SK-N-SH treated with all-trans-retinoic acid at 6 μM for 48 hours (cell line): ENCODE measurements at regions not wholly inside any gene's neighbourhood (a gene's known extent, or its start where the extent isn't known, plus 50 kb on each side); places are given as distances from the start of the nearest gene placed in this dataset.
"Not testable (repeated sequence)": the region's sequence is repeated elsewhere in the genome, so short reads cannot be mapped to it uniquely, and the experiment has no call there.

Experiments used
- ATAC-seq: fragments of 200-7000 bp; cut with Tn5 transposase; 3 replicates; pipeline ENCODE4 v1.9.1; 2020; ENCODE audit warnings: mild to moderate bottlenecking, moderate library complexity
- ARNTL ChIP-seq: fragments of 450-650 bp; formaldehyde crosslinking; IDR thresholded peaks from 2 replicates; pipeline ENCODE4 v1.5.0; 2020; ENCODE audit warnings: low read depth, mild to moderate bottlenecking, moderate library complexity, borderline replicate concordance
- BACH2 ChIP-seq: fragments of 250-450 bp; sonication (Bioruptor Pico); IDR thresholded peaks from 2 replicates; pipeline ENCODE4 v1.9.0; 2021; ENCODE audit warnings: mild to moderate bottlenecking, borderline replicate concordance
- CREB5 ChIP-seq: fragments of 250-450 bp; sonication (Bioruptor Pico); IDR thresholded peaks from 2 replicates; pipeline ENCODE4 v1.5.1; 2020; ENCODE audit warnings: low read depth, mild to moderate bottlenecking, moderate library complexity
- CSDC2 ChIP-seq: fragments of 250-450 bp; sonication (Bioruptor Pico); IDR thresholded peaks from 2 replicates; pipeline ENCODE4 v1.5.0; 2020; ENCODE audit warnings: mild to moderate bottlenecking, moderate library complexity
- CSRNP3 ChIP-seq: fragments of 250-450 bp; sonication (Bioruptor Pico); IDR thresholded peaks from 2 replicates; pipeline ENCODE4 v1.5.1; 2021; ENCODE audit warnings: mild to moderate bottlenecking, moderate library complexity
- ESRRG ChIP-seq: fragments of 250-450 bp; sonication (Bioruptor Pico); IDR thresholded peaks from 2 replicates; pipeline ENCODE4 v1.6.1; 2021; ENCODE audit warnings: mild to moderate bottlenecking
- GLIS3 ChIP-seq: fragments of 250-450 bp; sonication (Bioruptor Pico); IDR thresholded peaks from 2 replicates; pipeline ENCODE4 v1.5.0; 2020; ENCODE audit warnings: mild to moderate bottlenecking, moderate library complexity
- ISL1 ChIP-seq: fragments of 250-450 bp; sonication (Bioruptor Pico); IDR thresholded peaks from 2 replicates; pipeline ENCODE4 v2.1.2; 2022; ENCODE audit warnings: mild to moderate bottlenecking, moderate library complexity
- OSR1 ChIP-seq: fragments of 250-450 bp; sonication (Bioruptor Pico); IDR thresholded peaks from 2 replicates; pipeline ENCODE4 v1.8.0; 2022; ENCODE audit warnings: moderate library complexity, mild to moderate bottlenecking, inconsistent platforms
- PATZ1 ChIP-seq: fragments of 250-450 bp; sonication (Bioruptor Pico); IDR thresholded peaks from 2 replicates; pipeline ENCODE4 v1.8.0; 2020; ENCODE audit warnings: mild to moderate bottlenecking, moderate library complexity, borderline replicate concordance
- PPARA ChIP-seq: fragments of 250-450 bp; sonication (Bioruptor Pico); IDR thresholded peaks from 2 replicates; pipeline ENCODE4 v1.5.0; 2020; ENCODE audit warnings: mild to moderate bottlenecking, borderline replicate concordance
- RARB ChIP-seq: fragments of 250-450 bp; sonication (Bioruptor Pico); IDR thresholded peaks from 2 replicates; pipeline ENCODE4 v1.8.0; 2021; ENCODE audit warnings: mild to moderate bottlenecking, moderate library complexity
- SNAI2 ChIP-seq: fragments of 250-450 bp; sonication (Bioruptor Pico); IDR thresholded peaks from 2 replicates; pipeline ENCODE4 v1.5.0; 2020; ENCODE audit warnings: mild to moderate bottlenecking, moderate library complexity
- TCF4 ChIP-seq: fragments of 250-450 bp; sonication (Bioruptor Pico); IDR thresholded peaks from 2 replicates; pipeline ENCODE4 v1.8.0; 2021; ENCODE audit warnings: mild to moderate bottlenecking, moderate library complexity, borderline replicate concordance
- TOX ChIP-seq: fragments of 250-450 bp; sonication (Bioruptor Pico); IDR thresholded peaks from 2 replicates; pipeline ENCODE4 v1.8.0; 2021; ENCODE audit warnings: mild to moderate bottlenecking, moderate library complexity, borderline replicate concordance
- ZC3H10 ChIP-seq: fragments of 250-450 bp; sonication (Bioruptor Pico); IDR thresholded peaks from 2 replicates; pipeline ENCODE4 v1.5.1; 2021; ENCODE audit warnings: mild to moderate bottlenecking, moderate library complexity
- ZFP3 ChIP-seq: fragments of 250-450 bp; sonication (Bioruptor Pico); IDR thresholded peaks from 2 replicates; pipeline ENCODE4 v1.5.0; 2020; ENCODE audit warnings: mild to moderate bottlenecking, moderate library complexity
- ZNF565 ChIP-seq: fragments of 450-650 bp; formaldehyde crosslinking; conservative IDR thresholded peaks from 2 replicates; pipeline ENCODE4 v1.5.0; 2020; ENCODE audit warnings: low read depth, mild to moderate bottlenecking, moderate library complexity
- ZNF70 ChIP-seq: fragments of 450-650 bp; formaldehyde crosslinking; IDR thresholded peaks from 2 replicates; pipeline ENCODE4 v1.5.0; 2020; ENCODE audit warnings: mild to moderate bottlenecking, moderate library complexity
- ZNF8 ChIP-seq: fragments of 450-650 bp; formaldehyde crosslinking; IDR thresholded peaks from 2 replicates; pipeline ENCODE4 v1.5.0; 2020; ENCODE audit warnings: mild to moderate bottlenecking, moderate library complexity
- TF ChIP-seq, protein P1 (sequence below): fragments of 250-450 bp; sonication (Bioruptor Pico); IDR thresholded peaks from 2 replicates; pipeline ENCODE4 v1.5.0; 2020; ENCODE audit warnings: mild to moderate bottlenecking, moderate library complexity

- TF ChIP-seq SNAI2 = no peak
- ATAC-seq = no peak
These were observed 109.1 kb downstream of the TMEM17 start for GRCh38 chr2:62396880-62397279.

- TF ChIP-seq ARNTL (CRISPR knock-in tag) (no peak), CREB5 (CRISPR knock-in tag) (no peak), GLIS3 (CRISPR knock-in tag) (no peak), CSDC2 (CRISPR knock-in tag) (no peak), CSRNP3 (CRISPR knock-in tag) (no peak), PATZ1 (CRISPR knock-in tag) (no peak), TOX (CRISPR knock-in tag) (no peak), PPARA (CRISPR knock-in tag) (no peak), ESRRG (CRISPR knock-in tag) (no peak), ZNF70 (no peak), RARB (CRISPR knock-in tag) (no peak), ZFP3 (no peak), OSR1 (CRISPR knock-in tag) (no peak), ZNF565 (no peak), ZNF8 (CRISPR knock-in tag) (no peak), TCF4 (CRISPR knock-in tag) (no peak), ISL1 (no peak), SNAI2 (no peak)
- TF ChIP-seq, protein P1, sequence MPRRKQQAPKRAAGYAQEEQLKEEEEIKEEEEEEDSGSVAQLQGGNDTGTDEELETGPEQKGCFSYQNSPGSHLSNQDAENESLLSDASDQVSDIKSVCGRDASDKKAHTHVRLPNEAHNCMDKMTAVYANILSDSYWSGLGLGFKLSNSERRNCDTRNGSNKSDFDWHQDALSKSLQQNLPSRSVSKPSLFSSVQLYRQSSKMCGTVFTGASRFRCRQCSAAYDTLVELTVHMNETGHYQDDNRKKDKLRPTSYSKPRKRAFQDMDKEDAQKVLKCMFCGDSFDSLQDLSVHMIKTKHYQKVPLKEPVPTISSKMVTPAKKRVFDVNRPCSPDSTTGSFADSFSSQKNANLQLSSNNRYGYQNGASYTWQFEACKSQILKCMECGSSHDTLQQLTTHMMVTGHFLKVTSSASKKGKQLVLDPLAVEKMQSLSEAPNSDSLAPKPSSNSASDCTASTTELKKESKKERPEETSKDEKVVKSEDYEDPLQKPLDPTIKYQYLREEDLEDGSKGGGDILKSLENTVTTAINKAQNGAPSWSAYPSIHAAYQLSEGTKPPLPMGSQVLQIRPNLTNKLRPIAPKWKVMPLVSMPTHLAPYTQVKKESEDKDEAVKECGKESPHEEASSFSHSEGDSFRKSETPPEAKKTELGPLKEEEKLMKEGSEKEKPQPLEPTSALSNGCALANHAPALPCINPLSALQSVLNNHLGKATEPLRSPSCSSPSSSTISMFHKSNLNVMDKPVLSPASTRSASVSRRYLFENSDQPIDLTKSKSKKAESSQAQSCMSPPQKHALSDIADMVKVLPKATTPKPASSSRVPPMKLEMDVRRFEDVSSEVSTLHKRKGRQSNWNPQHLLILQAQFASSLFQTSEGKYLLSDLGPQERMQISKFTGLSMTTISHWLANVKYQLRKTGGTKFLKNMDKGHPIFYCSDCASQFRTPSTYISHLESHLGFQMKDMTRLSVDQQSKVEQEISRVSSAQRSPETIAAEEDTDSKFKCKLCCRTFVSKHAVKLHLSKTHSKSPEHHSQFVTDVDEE (CRISPR knock-in tag) = no peak
These were observed 112.7 kb downstream of the TMEM17 start for GRCh38 chr2:62393293-62393692.

DNA sequence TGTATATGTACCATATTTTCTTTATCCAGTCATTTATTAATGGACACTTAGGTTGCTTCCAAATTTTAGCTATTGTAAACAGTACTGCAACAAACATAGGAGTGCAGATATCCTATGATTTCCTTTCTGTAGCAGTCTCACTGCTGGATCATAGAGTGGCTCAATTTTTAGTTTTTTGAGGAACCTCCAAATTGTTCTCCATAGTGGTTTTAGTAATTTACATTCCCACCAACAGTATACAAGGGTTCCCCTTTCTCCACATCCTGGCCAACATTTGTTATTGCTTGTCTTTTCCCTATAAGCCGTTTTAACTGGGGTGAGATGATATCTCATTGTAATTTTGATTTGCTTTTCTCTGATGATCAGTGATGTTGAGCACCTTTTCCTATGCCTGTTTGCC is 114.3 kb downstream of the TMEM17 start:
- TF ChIP-seq RARB (CRISPR knock-in tag) (no peak), ZNF565 (no peak), PPARA (CRISPR knock-in tag) (no peak), ZNF8 (CRISPR knock-in tag) (no peak), BACH2 (CRISPR knock-in tag) (no peak), ARNTL (CRISPR knock-in tag) (no peak), OSR1 (CRISPR knock-in tag) (no peak)
- ATAC-seq = no peak

More at GRCh38 chr2:62393293-62393692, 112.7 kb downstream of the TMEM17 start:
- no peak for ATAC-seq

- not testable (repeated sequence) for ATAC-seq
These were observed 119.6 kb downstream of the TMEM17 start for GRCh38 chr2:62386378-62386777.

DNA sequence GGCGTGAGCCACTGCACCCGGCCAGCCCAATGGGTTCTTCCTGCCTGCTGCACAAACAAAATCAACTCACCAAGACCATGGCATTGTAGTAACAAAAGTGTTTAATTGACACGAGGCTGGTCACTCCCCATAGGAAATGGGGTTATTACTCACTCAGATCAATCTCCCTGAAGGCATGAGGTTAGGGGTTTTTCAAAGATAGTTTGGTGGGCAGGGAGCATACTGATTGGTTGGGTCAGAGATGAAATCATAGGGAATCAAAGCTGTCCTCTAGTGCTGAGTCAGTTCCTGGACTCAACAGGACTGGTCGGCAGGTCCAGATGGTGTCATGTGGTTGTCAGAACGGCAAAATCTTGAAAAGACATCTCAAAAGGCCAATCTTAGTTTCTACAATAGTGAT is 122.1 kb downstream of the TMEM17 start:
- ATAC-seq = no peak
- no peak for TF ChIP-seq SNAI2
- no peak for TF ChIP-seq CREB5 (CRISPR knock-in tag)
- no peak for TF ChIP-seq ZFP3
- no peak for TF ChIP-seq ARNTL (CRISPR knock-in tag)
- TF ChIP-seq BACH2 (CRISPR knock-in tag) = no peak
- TF ChIP-seq RARB (CRISPR knock-in tag) = no peak
- no peak for TF ChIP-seq ESRRG (CRISPR knock-in tag)
- no peak for TF ChIP-seq GLIS3 (CRISPR knock-in tag)
- TF ChIP-seq OSR1 (CRISPR knock-in tag) = no peak
- TF ChIP-seq ISL1 = no peak
- no peak for TF ChIP-seq ZC3H10 (CRISPR knock-in tag)
- no peak for TF ChIP-seq ZNF70
- no peak for TF ChIP-seq CSDC2 (CRISPR knock-in tag)
- no peak for TF ChIP-seq TCF4 (CRISPR knock-in tag)
- no peak for TF ChIP-seq PPARA (CRISPR knock-in tag)
- no peak for TF ChIP-seq ZNF8 (CRISPR knock-in tag)
- TF ChIP-seq, protein P1 (CRISPR knock-in tag) = no peak
